ENCODE measurements at regions not wholly inside any gene's neighbourhood (a gene's known extent, or its start where the extent isn't known, plus 50 kb on each side); places are given as distances from the start of the nearest gene placed in this dataset.

DNA sequence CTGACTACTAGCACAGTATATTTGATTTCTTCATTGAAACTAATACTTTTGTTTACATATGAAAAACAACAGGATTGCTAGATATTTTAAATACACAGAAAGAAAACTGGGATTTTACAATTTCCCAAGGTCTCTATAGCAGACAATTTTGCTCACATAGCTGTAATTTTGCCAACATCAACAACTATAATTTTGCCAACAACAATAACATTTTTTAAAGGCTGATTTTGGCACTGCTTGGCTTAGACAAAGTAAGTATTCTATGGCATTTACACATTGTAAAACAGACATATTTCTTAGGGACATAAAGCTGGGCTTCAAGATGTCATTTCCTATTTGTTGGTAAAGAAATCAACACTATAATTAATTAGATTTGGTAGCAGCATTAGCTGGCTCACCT is 922.1 kb downstream of the RAB28 start:
- H3K36me3 ChIP-seq (ENCODE audit: insufficient read depth, low read length) = no peaks in the 10 kb centered on the region
- no peak overlapping the region for H3K9ac ChIP-seq (ENCODE audit: low read length)
- H3K4me2 ChIP-seq (ENCODE audit: low read length) = no peak overlapping the region
- no peaks in the 10 kb centered on the region for H3K9me2 ChIP-seq (ENCODE audit: insufficient read depth, low read length)
- H3K27me3 ChIP-seq (ENCODE audit: insufficient read depth, low read depth, low read length) = no peaks in the 10 kb centered on the region
- H2AFZ ChIP-seq (ENCODE audit: low read depth, low read length) = no peak overlapping the region
- no peaks in the 10 kb centered on the region for H3K9me3 ChIP-seq (ENCODE audit: low read length)
- no peaks in the 10 kb centered on the region for H3K79me2 ChIP-seq (replicated peaks; ENCODE audit: insufficient read depth, low read length)
- H3K4me3 ChIP-seq (ENCODE audit: low read length) = no peak overlapping the region
- H3F3A ChIP-seq (ENCODE audit: insufficient read depth, low read length, poor library complexity, severe bottlenecking) = no peaks in the 10 kb centered on the region
- no peak overlapping the region for H3K27ac ChIP-seq (ENCODE audit: low read length)
- no peaks in the 10 kb centered on the region for H4K20me1 ChIP-seq (ENCODE audit: insufficient read depth)
- no peak for TF ChIP-seq EZH2 (IDR thresholded peaks at IDR 0.05; ENCODE audit: borderline replicate concordance, insufficient read depth, low read length, poor library complexity, severe bottlenecking)
- TF ChIP-seq POLR2AphosphoS5 (IDR thresholded peaks at IDR 0.05) = no peak
- TF ChIP-seq RAD21 (conservative IDR thresholded peaks at IDR 0.05) = no peak
- no peak for TF ChIP-seq SMC3 (conservative IDR thresholded peaks at IDR 0.05; ENCODE audit: poor library complexity)
- no peak for TF ChIP-seq EP300 (conservative IDR thresholded peaks at IDR 0.05; ENCODE audit: poor library complexity, severe bottlenecking)
- TF ChIP-seq, protein P1, sequence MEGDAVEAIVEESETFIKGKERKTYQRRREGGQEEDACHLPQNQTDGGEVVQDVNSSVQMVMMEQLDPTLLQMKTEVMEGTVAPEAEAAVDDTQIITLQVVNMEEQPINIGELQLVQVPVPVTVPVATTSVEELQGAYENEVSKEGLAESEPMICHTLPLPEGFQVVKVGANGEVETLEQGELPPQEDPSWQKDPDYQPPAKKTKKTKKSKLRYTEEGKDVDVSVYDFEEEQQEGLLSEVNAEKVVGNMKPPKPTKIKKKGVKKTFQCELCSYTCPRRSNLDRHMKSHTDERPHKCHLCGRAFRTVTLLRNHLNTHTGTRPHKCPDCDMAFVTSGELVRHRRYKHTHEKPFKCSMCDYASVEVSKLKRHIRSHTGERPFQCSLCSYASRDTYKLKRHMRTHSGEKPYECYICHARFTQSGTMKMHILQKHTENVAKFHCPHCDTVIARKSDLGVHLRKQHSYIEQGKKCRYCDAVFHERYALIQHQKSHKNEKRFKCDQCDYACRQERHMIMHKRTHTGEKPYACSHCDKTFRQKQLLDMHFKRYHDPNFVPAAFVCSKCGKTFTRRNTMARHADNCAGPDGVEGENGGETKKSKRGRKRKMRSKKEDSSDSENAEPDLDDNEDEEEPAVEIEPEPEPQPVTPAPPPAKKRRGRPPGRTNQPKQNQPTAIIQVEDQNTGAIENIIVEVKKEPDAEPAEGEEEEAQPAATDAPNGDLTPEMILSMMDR (IDR thresholded peaks at IDR 0.05; ENCODE audit: poor library complexity, severe bottlenecking) = no peak
- TF ChIP-seq MXI1 (conservative IDR thresholded peaks at IDR 0.05; ENCODE audit: poor library complexity, severe bottlenecking) = no peak
- TF ChIP-seq, protein P2, sequence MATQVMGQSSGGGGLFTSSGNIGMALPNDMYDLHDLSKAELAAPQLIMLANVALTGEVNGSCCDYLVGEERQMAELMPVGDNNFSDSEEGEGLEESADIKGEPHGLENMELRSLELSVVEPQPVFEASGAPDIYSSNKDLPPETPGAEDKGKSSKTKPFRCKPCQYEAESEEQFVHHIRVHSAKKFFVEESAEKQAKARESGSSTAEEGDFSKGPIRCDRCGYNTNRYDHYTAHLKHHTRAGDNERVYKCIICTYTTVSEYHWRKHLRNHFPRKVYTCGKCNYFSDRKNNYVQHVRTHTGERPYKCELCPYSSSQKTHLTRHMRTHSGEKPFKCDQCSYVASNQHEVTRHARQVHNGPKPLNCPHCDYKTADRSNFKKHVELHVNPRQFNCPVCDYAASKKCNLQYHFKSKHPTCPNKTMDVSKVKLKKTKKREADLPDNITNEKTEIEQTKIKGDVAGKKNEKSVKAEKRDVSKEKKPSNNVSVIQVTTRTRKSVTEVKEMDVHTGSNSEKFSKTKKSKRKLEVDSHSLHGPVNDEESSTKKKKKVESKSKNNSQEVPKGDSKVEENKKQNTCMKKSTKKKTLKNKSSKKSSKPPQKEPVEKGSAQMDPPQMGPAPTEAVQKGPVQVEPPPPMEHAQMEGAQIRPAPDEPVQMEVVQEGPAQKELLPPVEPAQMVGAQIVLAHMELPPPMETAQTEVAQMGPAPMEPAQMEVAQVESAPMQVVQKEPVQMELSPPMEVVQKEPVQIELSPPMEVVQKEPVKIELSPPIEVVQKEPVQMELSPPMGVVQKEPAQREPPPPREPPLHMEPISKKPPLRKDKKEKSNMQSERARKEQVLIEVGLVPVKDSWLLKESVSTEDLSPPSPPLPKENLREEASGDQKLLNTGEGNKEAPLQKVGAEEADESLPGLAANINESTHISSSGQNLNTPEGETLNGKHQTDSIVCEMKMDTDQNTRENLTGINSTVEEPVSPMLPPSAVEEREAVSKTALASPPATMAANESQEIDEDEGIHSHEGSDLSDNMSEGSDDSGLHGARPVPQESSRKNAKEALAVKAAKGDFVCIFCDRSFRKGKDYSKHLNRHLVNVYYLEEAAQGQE (IDR thresholded peaks at IDR 0.05; ENCODE audit: borderline replicate concordance) = no peak
- TF ChIP-seq TAF1 (IDR thresholded peaks at IDR 0.05; ENCODE audit: low read depth) = no peak

DNA sequence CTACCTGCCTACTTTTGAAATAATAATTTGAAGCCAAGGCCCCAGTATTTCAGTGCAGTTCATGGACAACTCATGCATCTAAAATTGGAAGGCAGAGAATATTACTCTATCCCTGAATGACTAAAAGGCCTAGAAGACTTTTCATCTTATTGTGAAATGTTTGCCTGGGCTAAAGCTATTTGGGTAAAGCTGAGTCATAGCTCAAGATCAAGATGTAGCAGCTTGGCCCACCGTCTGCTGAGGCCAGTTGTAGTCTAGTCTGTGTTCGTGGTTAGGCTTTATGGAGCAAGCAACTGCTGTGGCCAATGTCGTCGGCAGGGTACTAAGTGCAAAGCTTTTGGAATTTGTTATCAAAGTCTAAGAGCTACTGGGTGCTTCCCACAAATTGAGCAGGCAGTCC is 929.1 kb downstream of the RAB28 start:
- H3K27ac ChIP-seq (ENCODE audit: low read length) = no peak overlapping the region
- H3K9ac ChIP-seq (ENCODE audit: low read length) = no peak overlapping the region
- no peaks in the 10 kb centered on the region for H3K9me3 ChIP-seq (ENCODE audit: low read length)
- H3K79me2 ChIP-seq (replicated peaks; ENCODE audit: insufficient read depth, low read length) = no peaks in the 10 kb centered on the region
- no peaks in the 10 kb centered on the region for H3K36me3 ChIP-seq (ENCODE audit: insufficient read depth, low read length)
- H3K9me2 ChIP-seq (ENCODE audit: insufficient read depth, low read length) = no peaks in the 10 kb centered on the region
- H2AFZ ChIP-seq (ENCODE audit: low read depth, low read length) = no peak overlapping the region
- no peaks in the 10 kb centered on the region for H3F3A ChIP-seq (ENCODE audit: insufficient read depth, low read length, poor library complexity, severe bottlenecking)
- no peaks in the 10 kb centered on the region for H3K27me3 ChIP-seq (ENCODE audit: insufficient read depth, low read depth, low read length)
- no peak overlapping the region for H3K4me2 ChIP-seq (ENCODE audit: low read length)
- no peak overlapping the region for H3K4me3 ChIP-seq (ENCODE audit: low read length)
- no peak for TF ChIP-seq EZH2 (IDR thresholded peaks at IDR 0.05; ENCODE audit: borderline replicate concordance, insufficient read depth, low read length, poor library complexity, severe bottlenecking)
- TF ChIP-seq, protein P2 (IDR thresholded peaks at IDR 0.05; ENCODE audit: borderline replicate concordance) = no peak
- TF ChIP-seq TAF1 (IDR thresholded peaks at IDR 0.05; ENCODE audit: low read depth) = no peak
- TF ChIP-seq SMC3 (conservative IDR thresholded peaks at IDR 0.05; ENCODE audit: poor library complexity) = no peak
- no peak for TF ChIP-seq MXI1 (conservative IDR thresholded peaks at IDR 0.05; ENCODE audit: poor library complexity, severe bottlenecking)
- TF ChIP-seq EP300 (conservative IDR thresholded peaks at IDR 0.05; ENCODE audit: poor library complexity, severe bottlenecking) = no peak
- TF ChIP-seq RAD21 (conservative IDR thresholded peaks at IDR 0.05) = no peak
- TF ChIP-seq, protein P1 (IDR thresholded peaks at IDR 0.05; ENCODE audit: poor library complexity, severe bottlenecking) = no peak
- no peak for TF ChIP-seq POLR2AphosphoS5 (IDR thresholded peaks at IDR 0.05)
- H4K20me1 ChIP-seq (ENCODE audit: insufficient read depth) = no peaks in the 10 kb centered on the region
